ENCODE measurements at regions not wholly inside any gene's neighbourhood (a gene's known extent, or its start where the extent isn't known, plus 50 kb on each side); places are given as distances from the start of the nearest gene placed in this dataset.

- no peak for TF ChIP-seq EZH2 (IDR thresholded peaks at IDR 0.05)
- TF ChIP-seq POLR2AphosphoS5 (IDR thresholded peaks at IDR 0.05; ENCODE audit: borderline replicate concordance, low read depth, low read length) = no peak
Observed at GRCh38 chr5:145587308-145587672, 247.9 kb downstream of the PRELID2 start.

All from SK-N-MC (cell line).